ENCODE measurements at regions not wholly inside any gene's neighbourhood (a gene's known extent, or its start where the extent isn't known, plus 50 kb on each side); places are given as distances from the start of the nearest gene placed in this dataset.
"Not testable (repeated sequence)": the region's sequence is repeated elsewhere in the genome, so short reads cannot be mapped to it uniquely, and the experiment has no call there.

DNA sequence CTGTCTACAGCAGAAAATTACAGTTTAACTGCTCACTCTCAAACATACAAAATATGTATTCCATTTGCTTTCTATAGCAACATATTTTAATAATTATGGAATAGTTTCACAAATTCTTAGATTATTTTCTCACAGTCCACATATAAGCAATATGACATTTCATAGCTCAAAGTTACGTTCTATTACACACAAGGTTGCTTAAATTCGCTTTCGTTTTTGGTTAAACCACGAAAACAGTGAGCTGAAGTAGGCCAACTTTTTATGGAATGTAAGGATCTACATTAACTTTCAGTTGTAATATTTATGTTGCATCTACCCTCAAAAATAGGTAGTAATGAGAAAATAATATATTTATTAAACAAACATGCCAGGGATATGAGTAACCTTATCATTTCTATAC lies 966.0 kb upstream of the ACO1 start:
- DNase-seq (ENCODE audit: low read depth), result no peak

DNA sequence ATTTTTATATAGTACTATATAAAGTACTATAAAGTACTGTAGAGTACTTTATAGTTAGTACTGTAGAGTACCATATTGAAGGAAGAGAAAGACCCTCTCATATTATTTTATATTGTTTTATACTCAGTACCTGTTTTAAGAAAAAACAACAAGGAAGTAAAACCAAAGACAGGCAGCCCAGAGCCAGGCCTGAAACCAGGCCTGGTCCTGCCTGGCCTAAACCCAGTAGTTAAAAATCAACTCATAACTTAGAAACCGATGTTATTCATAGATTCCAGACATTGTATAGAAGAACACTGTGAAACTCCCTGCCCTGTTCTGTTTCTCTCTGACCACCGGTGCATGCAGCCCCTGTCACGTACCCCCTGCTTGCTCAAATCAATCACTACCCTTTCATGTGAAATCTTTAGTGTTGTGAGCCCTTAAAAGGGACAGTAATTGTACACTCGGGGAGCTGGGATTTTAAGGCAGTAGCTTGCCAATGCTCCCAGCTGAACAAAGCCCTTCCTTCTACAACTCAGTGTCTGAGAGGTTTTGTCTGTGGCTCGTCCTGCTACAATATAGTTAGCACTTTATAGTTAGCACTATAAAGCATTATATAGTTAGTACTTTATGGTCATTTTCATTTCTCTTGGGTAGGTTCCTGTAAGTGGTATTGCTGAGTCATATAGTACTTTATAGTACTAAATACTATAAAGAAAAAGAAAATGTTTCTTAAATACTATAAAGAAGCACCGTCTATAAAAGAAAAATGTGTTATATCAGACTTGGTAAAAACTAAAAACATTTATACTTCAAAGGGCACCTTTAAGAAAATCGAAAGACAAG lies 940.6 kb upstream of the ACO1 start:
- not testable (repeated sequence) for DNase-seq (ENCODE audit: low read depth)

DNA sequence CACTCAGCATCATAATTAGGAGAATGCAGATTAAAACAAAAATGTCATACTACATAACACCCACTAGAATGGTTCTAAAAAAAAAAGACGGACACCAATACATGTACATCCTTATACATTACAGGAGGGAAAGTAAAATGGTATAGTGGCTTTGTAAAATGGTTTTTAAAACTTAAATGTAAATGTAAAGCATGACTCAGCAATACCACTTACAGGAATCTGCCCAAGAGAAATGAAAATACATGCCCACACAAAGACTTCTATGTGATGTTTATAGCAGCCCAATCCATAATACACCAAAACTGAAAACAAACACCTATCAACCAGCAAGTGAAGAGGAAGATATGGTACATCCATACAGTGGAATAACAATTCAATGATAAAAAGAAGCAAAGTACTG lies 939.1 kb upstream of the ACO1 start:
- DNase-seq (ENCODE audit: low read depth), result no peak

DNA sequence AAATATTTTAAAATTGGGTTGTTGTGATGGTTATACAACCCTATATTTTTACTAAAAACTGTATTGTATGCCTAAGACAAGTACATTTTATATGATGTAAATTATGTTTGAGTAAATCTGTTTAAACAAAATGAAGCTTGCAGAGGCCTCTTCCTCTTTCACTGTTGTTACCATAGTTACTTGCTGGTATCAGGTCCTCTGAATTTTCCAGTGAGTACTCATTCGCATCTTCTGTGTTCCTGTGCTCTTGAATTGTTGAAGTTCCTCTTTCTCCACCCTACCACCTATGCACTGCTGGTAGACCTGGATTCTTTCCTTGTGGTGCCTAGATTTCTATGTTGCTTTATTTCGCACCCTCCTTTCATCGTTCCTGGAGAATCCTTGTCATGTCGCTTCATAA lies 938.5 kb upstream of the ACO1 start:
- no peak for DNase-seq (ENCODE audit: low read depth)

DNA sequence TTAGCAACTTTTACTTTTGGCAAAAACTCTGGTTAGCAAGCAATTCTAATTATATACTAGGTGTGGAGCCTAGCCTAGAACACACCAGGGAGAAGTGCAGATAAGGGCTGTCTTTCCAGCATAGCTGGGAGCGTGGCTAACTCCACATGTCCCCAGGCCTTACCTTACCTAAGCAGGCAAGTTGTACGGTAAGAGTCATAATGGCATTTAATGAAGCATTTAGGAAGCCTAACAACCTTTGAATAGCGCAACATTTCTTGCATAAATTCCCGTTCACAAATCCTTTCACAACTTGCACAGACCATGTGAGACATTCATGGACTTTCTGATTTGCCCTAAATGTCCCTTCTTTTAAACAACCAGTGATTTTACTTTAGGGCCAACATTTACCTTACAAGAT lies 917.4 kb upstream of the ACO1 start:
- DNase-seq (ENCODE audit: low read depth), result no peak

DNA sequence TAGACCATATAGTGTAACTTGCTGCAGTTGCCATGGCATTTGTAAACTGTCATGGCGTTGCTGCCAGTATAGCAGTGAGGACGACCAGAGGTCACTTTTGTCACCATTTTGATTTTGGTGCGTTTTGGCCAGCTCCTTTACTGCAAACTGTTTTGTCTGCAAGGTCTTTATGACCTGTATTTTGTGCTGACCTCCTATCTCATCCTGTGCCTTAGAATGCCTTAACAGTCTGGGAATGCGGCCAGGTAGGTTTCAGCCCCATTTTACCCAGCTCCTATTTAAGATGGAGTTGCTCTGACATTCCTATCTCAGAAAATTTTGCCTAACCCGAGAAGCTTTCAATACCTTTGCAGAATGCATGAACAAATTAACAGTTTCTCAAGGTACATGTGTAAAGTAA lies 914.4 kb upstream of the ACO1 start:
- DNase-seq (ENCODE audit: low read depth), result no peak

DNA sequence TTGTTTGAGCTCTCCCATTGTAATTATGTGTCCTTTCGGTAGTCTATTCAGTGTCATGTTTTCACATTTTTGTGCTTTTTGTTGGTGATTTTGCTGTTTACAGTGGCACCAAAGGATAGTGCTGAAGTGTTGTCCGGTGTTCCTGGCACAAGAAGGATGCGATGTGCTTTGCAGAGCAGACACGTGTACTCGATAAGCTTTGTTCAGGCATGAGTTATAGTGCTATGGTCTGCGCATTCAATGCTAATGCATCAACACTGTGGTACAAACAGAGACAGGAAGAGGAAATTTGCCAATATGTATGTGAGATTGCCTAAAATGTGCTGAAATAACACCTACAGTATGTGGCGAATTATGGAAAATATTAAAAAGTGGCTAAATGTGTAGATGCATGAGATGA lies 913.4 kb upstream of the ACO1 start:
- no peak for DNase-seq (ENCODE audit: low read depth)

DNA sequence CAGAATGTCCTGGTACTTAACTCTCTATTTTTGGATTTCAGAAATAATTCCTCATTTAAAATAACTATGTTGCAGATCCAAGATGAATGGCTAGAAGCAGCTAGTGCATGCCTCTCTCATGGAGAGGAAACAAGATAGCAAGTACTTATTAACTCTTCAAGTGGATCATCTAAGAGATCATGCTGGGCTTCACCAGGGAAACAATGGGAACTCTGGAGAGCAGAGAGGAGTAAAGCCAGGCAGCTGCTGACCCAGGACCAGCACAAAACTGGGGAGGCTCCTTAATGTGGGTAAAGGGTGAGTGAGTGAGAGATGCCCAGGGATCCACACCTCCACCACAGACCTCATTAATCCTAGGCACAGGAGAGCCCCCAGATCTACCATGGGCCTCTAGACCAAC lies 897.8 kb upstream of the ACO1 start:
- DNase-seq (ENCODE audit: low read depth), result no peak

DNA sequence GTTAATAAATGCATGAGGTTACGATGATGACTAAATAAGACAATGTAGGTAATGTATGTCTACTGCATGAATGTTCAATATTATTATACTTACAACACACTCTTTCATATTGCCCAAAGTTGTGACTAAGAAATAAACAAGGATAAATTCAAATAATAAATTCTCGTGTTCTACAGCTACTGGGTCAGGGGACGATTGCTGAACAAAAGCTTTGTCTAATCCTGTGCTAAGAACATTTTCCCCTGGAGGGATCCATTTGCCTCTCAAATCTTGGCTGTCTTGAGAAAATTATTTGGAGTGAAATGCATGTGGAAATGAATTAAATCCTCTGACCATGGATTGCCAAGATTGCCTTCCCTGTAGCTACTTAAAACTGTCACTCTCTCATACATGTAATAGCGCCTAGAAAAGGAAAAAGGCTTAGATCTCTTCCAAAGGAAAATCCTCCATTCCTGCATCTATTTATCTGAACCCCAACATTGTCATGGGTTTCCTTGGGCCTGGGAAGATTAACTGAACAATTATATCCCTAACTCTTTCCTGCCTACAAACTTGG lies 893.8 kb upstream of the ACO1 start:
- no peak for DNase-seq (ENCODE audit: low read depth)

DNA sequence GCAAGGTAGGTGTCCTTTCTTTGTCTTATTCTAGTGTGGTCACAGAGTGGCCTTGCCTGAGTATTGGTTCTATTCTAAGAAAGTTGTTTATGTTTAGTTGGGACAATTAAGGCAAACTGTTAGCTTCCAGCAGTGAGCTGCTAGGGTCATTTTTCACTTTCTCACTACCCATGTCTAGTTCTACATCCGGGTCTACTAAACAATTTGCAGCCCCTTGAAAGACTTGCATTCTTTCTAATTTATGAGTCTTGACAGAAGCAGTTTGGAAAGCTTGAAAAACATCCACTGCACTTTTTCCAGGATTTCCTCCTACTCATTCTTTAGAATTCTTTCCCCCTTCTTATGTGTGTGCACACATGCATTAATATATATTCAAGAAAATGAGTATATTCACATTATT lies 892.2 kb upstream of the ACO1 start:
- DNase-seq (ENCODE audit: low read depth), result no peak

DNA sequence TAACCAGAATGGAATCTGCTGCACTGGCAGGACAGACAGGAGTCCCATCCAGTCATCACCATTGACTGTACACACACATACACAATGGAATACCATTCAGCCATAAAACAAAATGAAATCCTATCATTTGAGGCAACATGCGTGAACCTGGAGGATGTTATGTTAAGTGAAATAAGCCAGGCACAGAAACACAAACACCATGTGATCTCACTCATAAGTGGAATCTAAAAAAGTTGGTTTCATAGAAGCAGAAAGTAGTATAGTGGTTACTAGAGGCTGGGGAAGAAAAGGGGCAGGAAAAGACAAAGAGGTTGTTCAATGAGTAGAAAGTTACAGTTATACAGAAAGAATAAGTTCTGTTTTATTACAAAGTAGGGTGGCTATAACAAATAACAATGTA lies 884.0 kb upstream of the ACO1 start:
- DNase-seq (ENCODE audit: low read depth), result no peak

DNA sequence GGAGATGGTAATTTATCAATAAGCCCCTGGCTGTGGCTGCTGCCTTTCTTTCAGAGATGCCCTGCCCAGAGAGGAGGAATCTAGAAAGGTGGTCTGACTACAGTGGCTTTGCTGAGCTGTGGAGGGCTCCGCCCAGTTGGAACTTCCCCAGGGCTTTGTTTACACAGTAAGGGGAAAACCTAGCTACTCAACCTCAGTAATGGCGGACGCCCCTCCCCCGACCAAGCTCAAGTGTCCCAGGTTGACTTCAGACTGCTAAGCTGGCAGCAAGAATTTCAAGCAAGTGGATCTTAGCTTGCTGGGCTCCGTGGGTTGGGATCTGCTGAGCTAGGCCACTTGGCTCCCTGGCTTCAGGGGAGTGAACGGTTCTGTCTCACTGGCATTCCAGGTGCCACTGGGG lies 865.4 kb upstream of the ACO1 start:
- peak; percentile 1 for DNase-seq (ENCODE audit: low read depth)

DNA sequence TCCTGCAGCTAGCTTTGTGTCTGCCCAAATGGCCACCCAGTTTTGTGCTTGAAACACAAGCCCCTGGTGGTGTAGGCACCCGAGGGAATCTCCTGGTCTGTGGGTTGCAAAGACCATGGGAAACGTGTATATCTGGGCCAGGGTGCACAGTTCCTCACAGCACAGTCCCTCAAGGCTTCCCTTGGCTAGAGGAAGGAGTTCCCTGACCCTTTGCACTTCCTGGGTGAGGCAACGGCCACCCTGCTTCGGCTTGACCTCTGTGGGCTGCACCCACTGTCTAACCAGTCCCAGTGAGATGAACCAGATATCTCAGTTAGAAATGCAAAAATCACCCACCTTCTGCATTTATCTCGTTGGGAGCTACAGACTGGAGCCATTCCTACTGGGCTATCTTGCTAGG lies 865.0 kb upstream of the ACO1 start:
- DNase-seq (ENCODE audit: low read depth), result no peak

DNA sequence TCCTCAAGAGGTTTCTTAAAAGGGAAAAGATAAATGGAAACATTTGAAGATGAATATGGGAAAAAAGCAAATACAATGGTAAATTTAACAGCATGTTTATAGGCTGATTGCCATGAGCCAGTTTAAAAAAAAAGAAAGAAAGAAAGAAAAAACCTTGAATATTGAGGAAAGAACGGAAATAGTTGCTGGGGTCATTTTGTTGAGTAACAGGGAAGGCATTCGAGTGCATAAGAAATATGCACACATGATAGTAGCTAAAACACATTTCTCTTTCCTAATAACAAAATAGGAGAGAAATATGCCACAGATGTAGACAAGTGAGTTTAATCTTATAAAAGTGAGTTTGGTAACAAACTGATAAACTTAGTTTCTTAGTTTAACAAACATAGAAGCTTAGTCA lies 864.6 kb upstream of the ACO1 start:
- DNase-seq (ENCODE audit: low read depth), result no peak

DNA sequence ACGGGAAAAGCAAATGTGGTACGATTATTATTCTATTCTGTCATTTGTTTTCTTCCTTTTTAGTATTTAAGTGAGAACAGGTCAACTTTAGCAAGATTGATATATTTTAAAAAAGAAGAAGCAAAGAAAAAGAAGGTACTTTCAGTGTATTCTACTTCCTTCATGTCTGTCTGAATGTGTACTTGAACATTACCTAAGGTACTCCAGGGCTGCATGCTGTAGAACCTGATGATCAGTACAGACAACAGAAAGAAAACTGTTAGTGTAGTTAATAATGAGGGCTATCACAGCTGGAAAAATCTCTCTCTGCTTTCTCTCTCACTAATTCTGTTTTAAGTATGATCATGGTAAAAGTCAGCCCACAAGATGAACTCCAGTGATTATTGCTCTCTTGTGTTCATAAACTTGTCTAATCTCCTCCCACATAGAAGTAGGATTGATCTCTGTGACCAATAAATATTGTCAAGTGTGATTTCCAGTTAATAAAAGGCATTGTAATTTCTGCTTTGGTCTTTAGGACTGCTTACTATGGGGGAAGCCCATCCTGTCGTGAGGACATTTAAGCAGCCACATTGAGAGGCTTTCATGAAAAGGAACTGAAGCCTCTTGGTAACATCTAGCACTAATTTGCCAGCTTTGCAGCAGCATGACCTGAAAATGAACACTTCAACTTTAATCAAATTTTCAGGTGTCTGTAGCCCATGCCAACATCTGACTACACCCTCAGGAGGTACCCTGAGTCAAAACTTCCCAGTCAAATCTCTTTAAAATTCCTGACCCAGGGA lies 864.0 kb upstream of the ACO1 start:
- DNase-seq (ENCODE audit: low read depth), result no peak

DNA sequence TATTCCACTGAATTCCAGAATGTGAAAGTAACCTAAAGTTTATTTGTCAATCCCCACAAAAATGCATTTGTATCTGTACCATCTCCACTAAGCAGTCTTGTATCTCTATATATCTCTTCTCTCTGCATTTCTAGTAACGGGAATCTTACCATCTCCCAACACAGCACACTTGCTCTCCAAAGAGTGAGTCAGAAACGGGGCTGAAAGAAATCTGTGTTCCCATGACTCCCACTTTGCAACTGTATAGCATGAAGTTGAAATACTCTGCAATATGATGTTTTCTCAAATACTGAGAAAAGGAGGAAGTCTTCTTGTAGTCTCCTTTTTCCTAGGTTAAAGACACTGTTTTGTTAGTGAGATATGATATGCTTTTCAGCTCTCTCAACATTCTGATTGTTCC lies 848.8 kb upstream of the ACO1 start:
- DNase-seq (ENCODE audit: low read depth), result no peak

DNA sequence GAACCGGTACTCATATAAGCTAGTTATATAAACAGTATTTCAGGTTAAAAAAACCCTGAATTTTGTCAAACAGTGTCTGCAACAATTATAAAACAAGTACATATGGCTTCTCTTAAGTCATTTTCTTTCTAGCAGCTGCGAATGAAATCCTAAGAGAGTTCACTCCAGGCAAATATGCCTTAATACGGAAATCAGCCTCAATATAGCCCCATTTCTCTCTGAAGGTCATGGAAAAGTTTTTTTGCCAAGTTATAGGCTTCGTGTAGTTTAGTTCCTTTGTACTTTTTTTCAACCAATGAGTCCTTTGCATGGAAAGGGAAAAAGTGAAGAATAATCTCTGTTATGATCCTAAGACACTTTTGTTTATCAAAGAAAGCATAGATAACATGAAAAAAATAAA lies 848.0 kb upstream of the ACO1 start:
- no peak for DNase-seq (ENCODE audit: low read depth)

DNA sequence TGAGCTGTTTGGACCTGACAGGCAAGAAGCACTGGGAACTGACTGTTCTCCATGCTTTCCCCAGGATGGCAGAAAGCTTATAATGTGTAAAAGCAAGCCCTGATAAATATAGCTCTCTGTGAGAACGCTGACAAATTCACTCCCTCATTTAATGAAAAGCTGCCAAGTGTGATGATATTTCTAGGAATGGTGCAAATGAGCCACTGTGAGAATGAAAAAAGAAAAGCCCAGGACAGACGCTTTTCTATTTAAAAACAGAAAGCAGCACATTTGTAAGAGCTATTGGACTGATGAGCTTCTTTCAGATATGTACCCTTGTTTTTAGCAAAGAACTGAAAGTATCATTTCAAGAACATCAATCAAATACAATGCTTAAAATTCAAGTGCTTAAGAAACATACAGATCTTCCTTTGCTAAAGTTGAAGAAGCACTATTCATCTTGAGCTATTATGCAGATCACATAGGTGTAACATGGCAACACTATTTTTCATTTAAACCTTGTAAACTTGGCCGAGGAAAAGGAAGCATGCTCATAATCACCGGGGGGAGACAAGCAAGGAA lies 842.6 kb upstream of the ACO1 start:
- no peak for DNase-seq (ENCODE audit: low read depth)

DNA sequence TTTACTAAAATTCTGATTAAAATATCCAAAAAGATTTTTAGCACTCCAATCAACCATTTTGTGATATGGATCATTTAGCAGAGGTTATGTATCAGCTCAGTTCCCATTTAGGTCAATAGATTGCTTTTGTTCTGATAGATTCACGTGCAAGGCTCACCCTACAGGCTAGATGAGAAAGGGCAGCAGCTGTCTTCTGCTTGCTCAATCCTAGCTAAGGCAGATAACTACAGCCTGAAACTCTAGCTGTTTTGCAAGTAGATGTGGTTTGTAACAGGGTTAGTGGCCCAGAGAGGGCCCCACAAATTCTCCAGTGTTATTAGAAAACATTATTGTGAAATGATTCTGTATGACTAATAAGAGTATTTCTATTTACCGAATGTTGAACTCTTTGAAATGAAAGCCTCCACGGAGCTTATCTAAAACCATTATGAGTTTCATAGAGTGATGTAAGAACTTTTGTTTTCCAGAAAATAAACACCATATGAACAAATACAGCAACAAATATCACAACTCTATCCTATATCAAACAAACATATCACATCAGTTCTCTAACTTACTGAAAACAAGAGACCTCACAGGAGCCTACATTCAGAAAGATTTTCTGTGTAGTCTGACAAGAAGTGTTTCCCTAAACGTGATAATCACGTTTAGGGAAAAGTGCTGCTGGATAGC lies 841.9 kb upstream of the ACO1 start:
- no peak for DNase-seq (ENCODE audit: low read depth)

DNA sequence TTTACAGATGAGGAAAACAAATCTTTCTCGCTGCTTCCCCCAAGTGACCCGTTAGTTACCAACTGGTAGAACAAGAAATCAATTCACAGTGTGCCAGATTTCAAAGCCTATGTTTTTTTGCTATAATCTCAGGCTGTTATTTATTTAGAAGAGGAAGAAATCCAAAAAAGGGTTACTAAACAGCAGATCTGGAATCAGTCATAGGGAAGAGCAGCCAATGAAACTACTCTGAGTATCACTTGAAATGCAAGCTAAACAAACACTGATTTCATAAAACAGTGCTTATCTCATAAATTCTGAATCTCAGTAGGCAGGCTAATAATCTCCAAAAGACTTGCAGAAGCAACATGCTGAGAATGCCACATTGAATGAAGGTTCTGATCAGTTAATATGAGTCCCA lies 829.5 kb upstream of the ACO1 start:
- DNase-seq (ENCODE audit: low read depth), result no peak

DNA sequence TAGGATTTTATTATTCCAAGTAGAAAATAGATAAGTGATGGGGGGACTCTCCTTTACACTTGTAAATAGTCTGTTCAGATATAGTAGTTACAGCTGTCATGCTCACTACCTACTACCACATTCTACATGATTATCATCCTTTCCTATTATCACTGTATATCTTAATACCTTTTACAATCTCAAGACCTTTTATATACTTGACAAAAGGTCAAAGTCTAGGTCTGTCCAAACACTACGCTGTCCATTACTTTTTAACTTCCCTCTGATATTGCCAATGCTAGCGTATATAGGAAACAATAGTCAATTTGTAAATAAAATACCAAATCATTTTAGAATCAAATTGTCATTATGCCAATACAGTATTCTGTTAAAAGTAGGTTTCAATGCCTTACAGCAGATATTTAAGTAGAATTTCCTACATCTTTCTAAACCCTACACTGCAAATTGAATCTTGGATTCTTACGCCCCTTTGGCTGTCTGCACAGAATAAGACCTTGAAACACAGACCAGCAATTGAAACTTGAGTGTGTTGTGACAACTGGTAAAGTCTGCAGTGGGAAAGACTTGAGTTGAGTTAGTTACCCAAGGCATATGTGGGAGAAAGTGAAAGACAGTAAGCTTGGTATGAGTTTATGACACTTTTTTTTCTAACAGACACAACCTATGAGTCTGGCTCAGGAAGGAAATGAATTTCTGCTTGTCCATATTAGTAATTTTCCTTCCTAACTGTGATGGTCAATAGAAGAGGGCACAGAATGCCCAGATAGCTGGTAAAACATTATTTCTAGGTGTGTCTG lies 827.6 kb upstream of the ACO1 start:
- no peak for DNase-seq (ENCODE audit: low read depth)

Measured in Daoy (cell line).